ENCODE measurements at regions not wholly inside any gene's neighbourhood (a gene's known extent, or its start where the extent isn't known, plus 50 kb on each side); places are given as distances from the start of the nearest gene placed in this dataset.

GRCh38 chr16:65681406-65681805 is 559.5 kb upstream of the CDH11 start:
- TF ChIP-seq POLR2AphosphoS5 (IDR thresholded peaks at IDR 0.05; ENCODE audit: borderline replicate concordance, low read depth, low read length) (no peak), FOXP2 (optimal IDR thresholded peaks at IDR 0.05; ENCODE audit: control extremely low read depth, extremely low read length, insufficient read depth) (no peak), EZH2 (IDR thresholded peaks at IDR 0.05) (no peak)
